GM23338 (cell line): ENCODE measurements at regions not wholly inside any gene's neighbourhood (a gene's known extent, or its start where the extent isn't known, plus 50 kb on each side); places are given as distances from the start of the nearest gene placed in this dataset.

Source experiments
- ATAC-seq: fragments of 200-7000 bp; cut with Tn5 transposase; 3 replicates; pipeline ENCODE4 v1.9.1; 2020
- DNase-seq: peaks from one replicate; pipeline ENCODE4 v3.0.0-alpha.2; 2015; ENCODE audit warnings: low spot score
- H2AFZ ChIP-seq: fragments of 200-600 bp; sonication (generic); 2 replicates; pipeline ENCODE4 v1.8.0; 2016; ENCODE audit warnings: antibody characterized with exemption, mild to moderate bottlenecking, moderate library complexity
- H3F3A ChIP-seq: fragments of 200-600 bp; sonication (generic); replicated peaks from 2 replicates; pipeline ENCODE4 v1.8.0; 2017; ENCODE audit warnings: antibody characterized with exemption, mixed run types, low read depth
- H3K27ac ChIP-seq: fragments of 200-600 bp; sonication (generic); 2 replicates; pipeline ENCODE4 v1.6.1; 2016; ENCODE audit warnings: low read depth
- H3K27me3 ChIP-seq: fragments of 200-600 bp; sonication (generic); 2 replicates; pipeline ENCODE4 v1.8.0; 2016; ENCODE audit warnings: mild to moderate bottlenecking, mixed run types, moderate library complexity; ENCODE audit not compliant: insufficient read depth
- H3K36me3 ChIP-seq: fragments of 200-600 bp; sonication (generic); 2 replicates; pipeline ENCODE4 v1.8.0; 2016; ENCODE audit warnings: mild to moderate bottlenecking; ENCODE audit not compliant: insufficient read depth
- H3K4me1 ChIP-seq: fragments of 200-600 bp; sonication (generic); 2 replicates; pipeline ENCODE4 v1.8.0; 2016; ENCODE audit warnings: mild to moderate bottlenecking, moderate library complexity; ENCODE audit not compliant: insufficient read depth
- H3K4me2 ChIP-seq: fragments of 200-600 bp; sonication (generic); 2 replicates; pipeline ENCODE4 v1.7.1; 2017; ENCODE audit warnings: mixed run types
- H3K4me3 ChIP-seq: fragments of 200-600 bp; sonication (generic); 2 replicates; pipeline ENCODE4 v1.6.1; 2016; ENCODE audit warnings: mixed run types
- H3K79me2 ChIP-seq: fragments of 200-600 bp; sonication (generic); replicated peaks from 2 replicates; pipeline ENCODE4 v1.8.0; 2017; ENCODE audit warnings: mild to moderate bottlenecking; ENCODE audit not compliant: insufficient read depth
- H3K9me2 ChIP-seq: fragments of 200-600 bp; sonication (generic); 2 replicates; pipeline ENCODE4 v1.8.0; 2017; ENCODE audit not compliant: insufficient read depth
- H4K20me1 ChIP-seq: fragments of 200-600 bp; sonication (generic); replicated peaks from 2 replicates; pipeline ENCODE4 v1.8.0; 2017; ENCODE audit warnings: mild to moderate bottlenecking; ENCODE audit not compliant: insufficient read depth
- H3K27ac Mint-ChIP-seq: 2 replicates; pipeline ENCODE4 v1.8.0; 2020; ENCODE audit warnings: inconsistent platforms, mild to moderate bottlenecking, moderate library complexity, mixed read lengths
- H3K27me3 Mint-ChIP-seq: 3 replicates; pipeline ENCODE4 v1.8.0; 2022; ENCODE audit warnings: low read depth, mild to moderate bottlenecking, moderate library complexity, mixed read lengths, inconsistent platforms; ENCODE audit not compliant: insufficient read depth, poor library complexity
- H3K36me3 Mint-ChIP-seq: 3 replicates; pipeline ENCODE4 v1.8.0; 2021; ENCODE audit warnings: low read depth, mild to moderate bottlenecking, inconsistent platforms, moderate library complexity, mixed read lengths
- H3K4me1 Mint-ChIP-seq: 3 replicates; pipeline ENCODE4 v1.8.0; 2020; ENCODE audit warnings: mild to moderate bottlenecking, inconsistent platforms, mixed read lengths
- H3K4me3 Mint-ChIP-seq: 3 replicates; pipeline ENCODE4 v1.8.0; 2021; ENCODE audit warnings: moderate library complexity, mild to moderate bottlenecking, inconsistent platforms, mixed read lengths
- H3K9me3 Mint-ChIP-seq: 3 replicates; pipeline ENCODE4 v1.8.0; 2020; ENCODE audit warnings: moderate library complexity, mild to moderate bottlenecking, inconsistent platforms, mixed read lengths
- CREB1 ChIP-seq: fragments of 250-450 bp; sonication (Bioruptor Pico); IDR thresholded peaks from 2 replicates; pipeline ENCODE4 v1.5.0; 2020; ENCODE audit warnings: low read depth, mild to moderate bottlenecking, moderate library complexity
- EZH2phosphoT487 ChIP-seq: fragments of 200-600 bp; sonication (generic); IDR thresholded peaks from one replicate; pipeline ENCODE4 v1.8.1; 2018; ENCODE audit warnings: antibody characterized with exemption; ENCODE audit not compliant: unreplicated experiment
- JUNB ChIP-seq: IDR thresholded peaks from one replicate; pipeline ENCODE4 v1.6.1; 2016; ENCODE audit warnings: antibody characterized with exemption; ENCODE audit not compliant: unreplicated experiment
- NANOG ChIP-seq: IDR thresholded peaks from 2 replicates; pipeline ENCODE4 v1.6.1; 2016; ENCODE audit warnings: antibody characterized with exemption, borderline replicate concordance
- POLR2AphosphoS5 ChIP-seq: IDR thresholded peaks from 2 replicates; pipeline ENCODE4 v1.6.1; 2016; ENCODE audit warnings: antibody characterized with exemption, low read depth
- STAT1 ChIP-seq: IDR thresholded peaks from one replicate; pipeline ENCODE4 v1.6.1; 2016; ENCODE audit warnings: antibody characterized with exemption; ENCODE audit not compliant: unreplicated experiment
- ZNF114 ChIP-seq: fragments of 250-450 bp; sonication (Bioruptor Pico); IDR thresholded peaks from 2 replicates; pipeline ENCODE4 v1.5.0; 2020; ENCODE audit warnings: mild to moderate bottlenecking, moderate library complexity
- ZNF331 ChIP-seq: fragments of 250-450 bp; sonication (Bioruptor Pico); IDR thresholded peaks from 2 replicates; pipeline ENCODE4 v1.5.0; 2020; ENCODE audit warnings: low read depth, mild to moderate bottlenecking, moderate library complexity
- TF ChIP-seq, protein P1 (sequence below): IDR thresholded peaks from one replicate; pipeline ENCODE4 v1.6.1; 2018; ENCODE audit warnings: antibody characterized with exemption; ENCODE audit not compliant: unreplicated experiment
- TF ChIP-seq, protein P2 (sequence below), 2 experiments: fragments of 200-600 bp in 1 of 2; sonication (generic) in 1 of 2; conservative IDR thresholded peaks; 2 replicates each; pipeline versions ENCODE4 v1.5.1 to v1.6.1; 2016 to 2017; ENCODE audit warnings: antibody characterized with exemption in 2 of 2, low read depth in 2 of 2, mild to moderate bottlenecking in 2 of 2, moderate library complexity in 1 of 2
- TF ChIP-seq, protein P3 (sequence below): IDR thresholded peaks from 2 replicates; pipeline ENCODE4 v1.6.1; 2016; ENCODE audit warnings: antibody characterized with exemption

DNA sequence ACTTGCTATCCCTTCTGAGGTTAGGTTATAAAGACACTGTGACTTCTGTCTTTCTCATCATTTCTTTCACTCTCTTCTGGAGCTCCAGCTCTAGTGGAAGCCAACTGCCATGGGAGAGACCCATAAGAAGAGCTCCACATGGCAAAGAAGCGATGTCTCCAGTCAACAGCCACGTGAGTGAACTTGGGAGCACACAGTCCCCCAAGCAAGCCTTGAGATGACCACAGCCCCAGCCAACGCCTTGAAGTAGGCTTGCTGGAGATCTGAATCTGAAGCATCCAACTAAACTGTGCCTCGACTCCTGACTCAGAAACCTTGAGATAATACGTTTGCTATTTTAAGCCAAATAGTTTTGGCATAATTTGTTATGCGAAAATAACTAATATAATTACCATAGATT, 181.7 kb upstream of the GDF10 start:
- Mint-ChIP-seq H3K4me3 (no peak overlapping the region), H3K27ac (no peak overlapping the region), H3K27me3 (peaks cover 2% of the 10 kb centered on the region), H3K36me3 (no peaks in the 10 kb centered on the region), H3K9me3 (peaks cover under 1% of the 10 kb centered on the region; the same call in 1 of the 3 replicates), H3K4me1 (peaks cover 29% of the 10 kb centered on the region)
- H4K20me1 ChIP-seq = no peaks in the 10 kb centered on the region
- no peak overlapping the region for H3K4me2 ChIP-seq
- H3K36me3 ChIP-seq = no peaks in the 10 kb centered on the region
- H3K9me2 ChIP-seq = peaks cover 3% of the 10 kb centered on the region; the same call in 1 of the 2 replicates
- H2AFZ ChIP-seq = no peak overlapping the region
- ATAC-seq (no peak), DNase-seq (no peak)
- no peak for TF ChIP-seq CREB1
- no peak for TF ChIP-seq EZH2phosphoT487
- TF ChIP-seq JUNB = no peak
- TF ChIP-seq, protein P1, sequence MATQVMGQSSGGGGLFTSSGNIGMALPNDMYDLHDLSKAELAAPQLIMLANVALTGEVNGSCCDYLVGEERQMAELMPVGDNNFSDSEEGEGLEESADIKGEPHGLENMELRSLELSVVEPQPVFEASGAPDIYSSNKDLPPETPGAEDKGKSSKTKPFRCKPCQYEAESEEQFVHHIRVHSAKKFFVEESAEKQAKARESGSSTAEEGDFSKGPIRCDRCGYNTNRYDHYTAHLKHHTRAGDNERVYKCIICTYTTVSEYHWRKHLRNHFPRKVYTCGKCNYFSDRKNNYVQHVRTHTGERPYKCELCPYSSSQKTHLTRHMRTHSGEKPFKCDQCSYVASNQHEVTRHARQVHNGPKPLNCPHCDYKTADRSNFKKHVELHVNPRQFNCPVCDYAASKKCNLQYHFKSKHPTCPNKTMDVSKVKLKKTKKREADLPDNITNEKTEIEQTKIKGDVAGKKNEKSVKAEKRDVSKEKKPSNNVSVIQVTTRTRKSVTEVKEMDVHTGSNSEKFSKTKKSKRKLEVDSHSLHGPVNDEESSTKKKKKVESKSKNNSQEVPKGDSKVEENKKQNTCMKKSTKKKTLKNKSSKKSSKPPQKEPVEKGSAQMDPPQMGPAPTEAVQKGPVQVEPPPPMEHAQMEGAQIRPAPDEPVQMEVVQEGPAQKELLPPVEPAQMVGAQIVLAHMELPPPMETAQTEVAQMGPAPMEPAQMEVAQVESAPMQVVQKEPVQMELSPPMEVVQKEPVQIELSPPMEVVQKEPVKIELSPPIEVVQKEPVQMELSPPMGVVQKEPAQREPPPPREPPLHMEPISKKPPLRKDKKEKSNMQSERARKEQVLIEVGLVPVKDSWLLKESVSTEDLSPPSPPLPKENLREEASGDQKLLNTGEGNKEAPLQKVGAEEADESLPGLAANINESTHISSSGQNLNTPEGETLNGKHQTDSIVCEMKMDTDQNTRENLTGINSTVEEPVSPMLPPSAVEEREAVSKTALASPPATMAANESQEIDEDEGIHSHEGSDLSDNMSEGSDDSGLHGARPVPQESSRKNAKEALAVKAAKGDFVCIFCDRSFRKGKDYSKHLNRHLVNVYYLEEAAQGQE = no peak
- TF ChIP-seq, protein P2, sequence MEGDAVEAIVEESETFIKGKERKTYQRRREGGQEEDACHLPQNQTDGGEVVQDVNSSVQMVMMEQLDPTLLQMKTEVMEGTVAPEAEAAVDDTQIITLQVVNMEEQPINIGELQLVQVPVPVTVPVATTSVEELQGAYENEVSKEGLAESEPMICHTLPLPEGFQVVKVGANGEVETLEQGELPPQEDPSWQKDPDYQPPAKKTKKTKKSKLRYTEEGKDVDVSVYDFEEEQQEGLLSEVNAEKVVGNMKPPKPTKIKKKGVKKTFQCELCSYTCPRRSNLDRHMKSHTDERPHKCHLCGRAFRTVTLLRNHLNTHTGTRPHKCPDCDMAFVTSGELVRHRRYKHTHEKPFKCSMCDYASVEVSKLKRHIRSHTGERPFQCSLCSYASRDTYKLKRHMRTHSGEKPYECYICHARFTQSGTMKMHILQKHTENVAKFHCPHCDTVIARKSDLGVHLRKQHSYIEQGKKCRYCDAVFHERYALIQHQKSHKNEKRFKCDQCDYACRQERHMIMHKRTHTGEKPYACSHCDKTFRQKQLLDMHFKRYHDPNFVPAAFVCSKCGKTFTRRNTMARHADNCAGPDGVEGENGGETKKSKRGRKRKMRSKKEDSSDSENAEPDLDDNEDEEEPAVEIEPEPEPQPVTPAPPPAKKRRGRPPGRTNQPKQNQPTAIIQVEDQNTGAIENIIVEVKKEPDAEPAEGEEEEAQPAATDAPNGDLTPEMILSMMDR (conservative IDR thresholded peaks at IDR 0.05; ENCODE audit: low read depth in 2 of 2) = no peak
- no peak for TF ChIP-seq POLR2AphosphoS5
- TF ChIP-seq ZNF331 = no peak
- TF ChIP-seq ZNF114 (CRISPR knock-in tag) = no peak
- TF ChIP-seq STAT1 = no peak
- TF ChIP-seq, protein P3, sequence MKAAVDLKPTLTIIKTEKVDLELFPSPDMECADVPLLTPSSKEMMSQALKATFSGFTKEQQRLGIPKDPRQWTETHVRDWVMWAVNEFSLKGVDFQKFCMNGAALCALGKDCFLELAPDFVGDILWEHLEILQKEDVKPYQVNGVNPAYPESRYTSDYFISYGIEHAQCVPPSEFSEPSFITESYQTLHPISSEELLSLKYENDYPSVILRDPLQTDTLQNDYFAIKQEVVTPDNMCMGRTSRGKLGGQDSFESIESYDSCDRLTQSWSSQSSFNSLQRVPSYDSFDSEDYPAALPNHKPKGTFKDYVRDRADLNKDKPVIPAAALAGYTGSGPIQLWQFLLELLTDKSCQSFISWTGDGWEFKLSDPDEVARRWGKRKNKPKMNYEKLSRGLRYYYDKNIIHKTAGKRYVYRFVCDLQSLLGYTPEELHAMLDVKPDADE = no peak
- TF ChIP-seq NANOG = no peak
- H3K4me1 ChIP-seq = peaks cover 5% of the 10 kb centered on the region; the same call in 1 of the 2 replicates
- H3K4me3 ChIP-seq = no peak overlapping the region
- H3K27ac ChIP-seq = no peak overlapping the region
- H3K79me2 ChIP-seq = no peaks in the 10 kb centered on the region
- H3F3A ChIP-seq = no peaks in the 10 kb centered on the region
- H3K27me3 ChIP-seq = no peaks in the 10 kb centered on the region
